Loucy (cell line): ENCODE measurements at regions not wholly inside any gene's neighbourhood (a gene's known extent, or its start where the extent isn't known, plus 50 kb on each side); places are given as distances from the start of the nearest gene placed in this dataset.

ENCODE experiments used
- CTCF ChIP-seq: fragments of 200-600 bp; sonication (generic); conservative IDR thresholded peaks from 2 replicates; pipeline ENCODE4 v1.5.1; 2014; ENCODE audit warnings: mild to moderate bottlenecking, antibody characterized with exemption, low read length
- EZH2phosphoT487 ChIP-seq: fragments of 200-600 bp; IDR thresholded peaks from 2 replicates; pipeline ENCODE4 v1.6.1; 2018; ENCODE audit warnings: antibody characterized with exemption, mild to moderate bottlenecking, moderate library complexity, borderline replicate concordance

GRCh38 chr6:126170433-126170832 is 169.5 kb upstream of the CENPW start:
- TF ChIP-seq CTCF (no peak), EZH2phosphoT487 (no peak)
